ENCODE measurements at regions not wholly inside any gene's neighbourhood (a gene's known extent, or its start where the extent isn't known, plus 50 kb on each side); places are given as distances from the start of the nearest gene placed in this dataset.

DNA sequence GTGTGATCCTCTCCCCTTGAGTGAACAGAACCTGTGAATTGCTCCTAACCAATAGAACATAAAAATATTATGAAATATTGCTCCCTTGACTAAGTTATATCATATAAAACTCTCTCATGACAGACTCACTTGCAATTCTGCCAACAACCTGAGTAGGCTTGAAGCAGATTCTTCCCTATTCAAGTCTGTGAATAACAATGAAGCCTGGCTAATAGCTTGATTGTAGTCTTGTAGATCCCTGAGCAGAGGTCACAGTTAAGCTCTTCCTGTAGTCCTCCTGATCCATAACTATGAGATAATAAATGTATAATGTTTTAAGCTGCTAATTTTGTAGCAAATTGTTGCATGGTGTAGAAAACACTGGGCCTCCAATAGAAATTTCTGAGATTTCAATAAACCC is 540.1 kb upstream of the TENM4 start:
- ATAC-seq (no peak), DNase-seq (ENCODE audit: missing footprints) (no peak)
- intact Hi-C loops (cut with DNase I) = no loop called here

DNA sequence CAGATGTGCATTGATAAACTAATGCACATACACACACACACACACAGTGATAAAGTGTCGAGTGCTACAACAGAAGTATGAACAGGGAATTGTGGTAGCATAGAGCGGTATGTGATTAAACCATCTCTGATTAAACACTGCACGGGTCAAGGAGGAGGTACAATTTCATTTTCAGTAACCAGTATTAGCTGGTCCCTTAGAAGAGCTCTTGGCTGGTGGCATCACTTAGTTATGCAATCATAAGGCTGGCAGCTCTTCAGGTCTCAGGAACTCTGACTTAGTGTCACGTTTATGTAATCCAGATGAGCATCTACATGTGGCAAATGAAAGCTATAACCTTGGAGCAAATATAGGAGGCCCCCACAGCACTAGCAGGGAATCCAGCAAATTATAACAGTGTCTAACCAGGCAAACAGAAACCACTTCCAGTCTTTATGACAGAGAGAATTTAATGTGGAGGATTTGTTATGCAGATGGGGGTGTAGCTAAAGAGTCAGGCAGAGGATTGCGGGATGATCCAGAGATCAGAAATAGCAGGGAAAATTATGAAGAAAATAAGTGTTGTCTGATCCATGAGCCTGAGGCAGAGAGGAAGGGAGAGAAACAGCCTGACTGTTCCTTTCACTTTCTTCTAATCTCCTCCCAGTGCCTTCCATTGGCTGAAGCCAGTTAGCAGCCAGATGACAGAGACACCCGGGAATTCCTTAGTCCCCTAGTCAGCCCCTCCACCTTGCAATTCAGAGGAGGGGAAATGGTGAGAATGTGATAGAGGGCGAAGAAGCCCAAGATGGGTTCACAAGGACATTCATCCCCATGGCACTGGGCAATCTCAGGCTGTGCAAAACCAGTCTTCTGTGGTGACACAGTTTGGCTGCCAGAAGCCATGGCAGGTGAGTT is 533.1 kb upstream of the TENM4 start:
- intact Hi-C loops (cut with DNase I) = no loop called here
- no peak for DNase-seq (ENCODE audit: missing footprints)
- ATAC-seq = peak; percentile 78

GRCh38 chr11:79971255-79971654 is 530.4 kb upstream of the TENM4 start:
- no peak for ATAC-seq
- intact Hi-C loops (cut with DNase I) = no loop called here
- DNase-seq (ENCODE audit: missing footprints) = no peak

DNA sequence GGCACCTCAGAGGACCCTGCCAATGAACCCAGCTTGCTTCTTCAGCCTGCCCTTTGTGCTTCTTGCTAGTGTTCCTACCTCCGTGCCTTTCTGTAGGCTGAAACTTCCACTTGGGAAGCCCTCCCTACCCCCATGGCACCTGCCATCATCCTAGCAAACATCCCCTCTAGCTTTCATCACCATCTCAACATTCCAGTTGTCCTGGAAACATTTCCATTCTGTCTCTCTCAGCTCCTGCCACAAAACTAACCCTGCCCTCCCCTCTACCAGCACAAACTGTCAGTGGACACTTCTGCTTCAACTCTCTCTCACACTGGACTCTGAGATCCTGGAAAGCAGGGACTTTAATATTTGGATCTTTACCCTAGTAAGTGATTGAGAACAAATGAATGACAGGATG is 525.8 kb upstream of the TENM4 start:
- ATAC-seq (no peak), DNase-seq (ENCODE audit: missing footprints) (no peak)
- intact Hi-C loops (cut with DNase I) = no loop called here

DNA sequence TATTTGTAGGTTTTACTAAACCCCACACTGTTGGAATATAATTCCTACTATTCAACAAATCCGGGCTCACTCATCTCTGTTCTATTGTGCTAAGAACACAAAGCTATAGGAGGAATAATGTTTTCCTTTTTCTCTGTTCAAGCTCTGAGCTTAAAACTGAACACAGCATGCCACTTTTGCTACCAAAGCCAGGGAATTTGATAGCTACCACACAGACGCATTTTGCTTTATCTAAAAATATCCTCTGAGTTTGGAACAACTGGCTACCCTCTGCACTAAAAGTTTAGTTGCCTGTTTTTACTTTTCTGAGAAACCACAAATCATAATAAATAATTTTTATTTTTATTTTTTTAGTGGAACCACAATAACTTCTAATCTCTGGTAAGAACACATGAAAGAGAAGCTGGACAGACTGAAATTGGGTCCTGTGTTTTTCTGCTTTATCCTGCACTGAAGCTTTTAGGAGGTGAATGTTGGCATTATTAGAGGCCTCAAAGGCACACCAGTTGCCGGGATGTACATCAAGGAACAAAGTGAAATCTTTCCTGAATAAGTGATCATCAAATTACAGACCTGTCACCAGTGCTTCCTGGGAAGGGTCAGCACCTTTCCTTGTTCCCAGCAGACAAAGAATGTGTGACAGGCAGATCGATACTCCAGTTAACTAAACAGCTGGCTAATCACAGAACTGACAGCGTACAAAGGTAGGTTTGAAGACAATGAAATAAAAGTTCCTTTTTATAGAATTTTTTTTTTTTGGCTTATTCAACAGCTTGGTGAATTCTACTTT is 523.2 kb upstream of the TENM4 start:
- ATAC-seq (no peak), DNase-seq (ENCODE audit: missing footprints) (no peak)
- intact Hi-C loops (cut with DNase I) = no loop called here

- intact Hi-C loops (cut with DNase I) = no loop called here
- ATAC-seq (no peak), DNase-seq (ENCODE audit: missing footprints) (no peak)
Measured at GRCh38 chr11:79960461-79960860, 519.6 kb upstream of the TENM4 start.

GRCh38 chr11:79959318-79959717 is 518.5 kb upstream of the TENM4 start:
- no peak for ATAC-seq
- intact Hi-C loops (cut with DNase I) = no loop called here
- no peak for DNase-seq (ENCODE audit: missing footprints)

GRCh38 chr11:79957702-79958101 is 516.9 kb upstream of the TENM4 start:
- ATAC-seq = no peak
- intact Hi-C loops (cut with DNase I) = no loop called here

DNA sequence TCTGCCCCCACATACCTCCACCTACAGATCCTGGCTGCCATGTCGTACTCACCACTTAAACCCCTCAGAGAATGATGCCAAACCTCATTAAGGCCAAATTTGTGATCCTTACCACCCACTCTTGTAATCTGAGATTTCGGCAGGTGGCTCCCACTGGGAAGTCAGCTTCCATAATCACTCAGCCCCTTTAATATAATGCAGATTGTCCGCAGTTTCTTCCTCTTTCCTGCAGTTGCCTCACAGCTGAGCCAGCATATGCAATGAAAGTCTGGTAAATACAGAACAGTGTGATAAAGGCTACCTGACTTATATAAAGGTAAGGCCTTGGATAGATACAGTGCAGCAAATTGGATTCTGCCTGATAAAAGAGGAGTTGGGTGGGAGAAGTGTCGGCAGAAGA is 515.2 kb upstream of the TENM4 start:
- ATAC-seq (no peak), DNase-seq (ENCODE audit: missing footprints) (no peak)
- intact Hi-C loops (cut with DNase I) = no loop called here

More at GRCh38 chr11:79957702-79958101, 516.9 kb upstream of the TENM4 start:
- no peak for DNase-seq (ENCODE audit: missing footprints)

- no peak for ATAC-seq
- DNase-seq (ENCODE audit: missing footprints) = no peak
- intact Hi-C loops (cut with DNase I) = no loop called here
Measured at GRCh38 chr11:79953629-79954028, 512.8 kb upstream of the TENM4 start.

- DNase-seq (ENCODE audit: missing footprints) (no peak), ATAC-seq (no peak)
- intact Hi-C loops (cut with DNase I) = no loop called here
Measured at GRCh38 chr11:79950741-79951140, 509.9 kb upstream of the TENM4 start.

- DNase-seq (ENCODE audit: missing footprints) (no peak), ATAC-seq (no peak)
- intact Hi-C loops (cut with DNase I) = no loop called here
Measured at GRCh38 chr11:79950172-79950571, 509.3 kb upstream of the TENM4 start.

GRCh38 chr11:79949574-79949973 is 508.7 kb upstream of the TENM4 start:
- ATAC-seq = no peak
- intact Hi-C loops (cut with DNase I) = no loop called here
- DNase-seq (ENCODE audit: missing footprints) = no peak

GRCh38 chr11:79942646-79943045 is 501.8 kb upstream of the TENM4 start:
- intact Hi-C loops (cut with DNase I) = no loop called here
- DNase-seq (ENCODE audit: missing footprints) (no peak), ATAC-seq (no peak)

GRCh38 chr11:79942090-79942489 is 501.3 kb upstream of the TENM4 start:
- intact Hi-C loops (cut with DNase I) = no loop called here
- no peak for ATAC-seq

GRCh38 chr11:79940974-79941735 is 500.3 kb upstream of the TENM4 start:
- intact Hi-C loops (cut with DNase I) = no loop called here
- ATAC-seq = no peak

More at GRCh38 chr11:79942090-79942489, 501.3 kb upstream of the TENM4 start:
- DNase-seq (ENCODE audit: missing footprints) = no peak

DNA sequence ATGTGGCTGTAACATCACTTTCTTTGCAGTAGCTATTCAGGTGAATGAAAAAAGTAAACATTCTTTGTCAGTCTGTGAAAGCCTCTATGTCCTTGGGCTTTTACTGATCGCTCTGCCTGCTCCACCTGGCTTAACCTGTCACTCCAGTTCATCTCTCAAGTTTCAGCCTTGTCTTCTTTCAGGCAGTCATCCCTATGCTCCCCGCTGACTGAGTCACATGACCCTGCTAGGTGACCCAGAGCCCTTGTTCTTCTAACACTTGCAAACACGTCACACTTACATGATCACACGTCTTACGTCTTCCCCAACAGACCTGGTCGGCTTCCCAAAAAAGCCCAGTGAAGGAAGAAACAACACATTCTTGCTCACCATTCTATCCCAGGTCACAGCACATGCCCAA is 499.3 kb upstream of the TENM4 start:
- intact Hi-C loops (cut with DNase I) = no loop called here
- ATAC-seq (no peak), DNase-seq (ENCODE audit: missing footprints) (no peak)

More at GRCh38 chr11:79940974-79941735, 500.3 kb upstream of the TENM4 start:
- no peak for DNase-seq (ENCODE audit: missing footprints)

GRCh38 chr11:79939111-79939510 is 498.3 kb upstream of the TENM4 start:
- intact Hi-C loops (cut with DNase I) = no loop called here
- no peak for DNase-seq (ENCODE audit: missing footprints)
- no peak for ATAC-seq

DNA sequence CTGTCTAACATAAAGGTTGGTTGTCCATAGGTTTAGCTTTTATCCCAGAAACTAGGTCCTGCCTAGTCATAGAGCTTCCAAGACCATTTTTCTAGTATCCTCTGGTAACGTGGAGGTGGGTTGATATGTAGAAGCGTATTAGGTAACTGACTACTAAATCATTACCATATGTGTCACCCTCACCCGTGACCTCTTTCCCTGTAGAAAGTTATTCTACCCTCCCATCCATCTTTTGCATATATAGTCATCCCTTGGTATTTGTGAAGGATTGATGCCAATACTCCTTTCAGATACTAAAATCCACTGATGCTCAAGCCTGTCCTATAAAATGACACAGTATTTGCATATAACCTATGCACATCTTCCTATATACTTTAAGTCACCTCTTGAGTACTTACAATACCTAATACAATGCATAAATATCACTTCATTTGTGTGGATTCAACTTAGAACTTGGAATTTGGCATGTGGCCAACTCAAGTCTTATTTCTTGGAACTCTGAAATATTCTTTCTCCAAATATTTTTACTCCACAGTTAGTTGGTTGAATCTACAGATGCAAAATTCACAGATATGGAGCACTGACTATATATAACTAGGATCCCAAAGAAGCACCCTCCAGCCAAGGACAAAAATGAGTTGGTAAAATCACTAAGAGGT is 497.0 kb upstream of the TENM4 start:
- DNase-seq (ENCODE audit: missing footprints) (no peak), ATAC-seq (no peak)
- intact Hi-C loops (cut with DNase I) = no loop called here
